ENCODE measurements at regions not wholly inside any gene's neighbourhood (a gene's known extent, or its start where the extent isn't known, plus 50 kb on each side); places are given as distances from the start of the nearest gene placed in this dataset.

- Histone ChIP-seq H3K4me3 (ENCODE audit: low read depth in 1 of 3, low read length in 3 of 3) (no peak overlapping the region), H3K27ac (ENCODE audit: low read depth in 1 of 2, low read length in 2 of 2) (no peak overlapping the region), H3K27me3 (ENCODE audit: control insufficient read depth in 4 of 4, insufficient read depth in 4 of 4, low read length in 3 of 4) (peaks cover 0 to 10% (median 0%) of the 10 kb centered on the region in 4 donors), H3K36me3 (ENCODE audit: control insufficient read depth in 4 of 4, insufficient read depth in 3 of 4, low read depth in 1 of 4, low read length in 3 of 4) (no peaks in the 10 kb centered on the region), H3K9me3 (ENCODE audit: control insufficient read depth in 4 of 4, low read length in 3 of 4) (peaks cover 0 to 2% (median under 1%) of the 10 kb centered on the region in 4 donors), H3K9ac (ENCODE audit: low read depth in 1 of 2, low read length in 2 of 2) (no peak overlapping the region), H3K4me1 (ENCODE audit: control insufficient read depth in 4 of 4, insufficient read depth in 4 of 4, low read length in 3 of 4) (no peaks in the 10 kb centered on the region)
- WGBS: 44% methylated on average over 3 of the region's 3 CpGs
- no peak for TF ChIP-seq MAX (IDR thresholded peaks at IDR 0.05)
- TF ChIP-seq SP1 (IDR thresholded peaks at IDR 0.05): no peak
- no peak for TF ChIP-seq YY1 (IDR thresholded peaks at IDR 0.05)
- no peak for TF ChIP-seq TAF1 (conservative IDR thresholded peaks at IDR 0.05)
- TF ChIP-seq FOXA2 (IDR thresholded peaks at IDR 0.05): no peak
- no peak for TF ChIP-seq ATF3 (IDR thresholded peaks at IDR 0.05)
- no peak for TF ChIP-seq EGR1 (IDR thresholded peaks at IDR 0.05; ENCODE audit: low read depth in 2 of 2)
- no peak for TF ChIP-seq RXRA (IDR thresholded peaks at IDR 0.05)
- no peak for TF ChIP-seq REST (IDR thresholded peaks at IDR 0.05)
- no peak for TF ChIP-seq ZBTB33 (IDR thresholded peaks at IDR 0.05)
- TF ChIP-seq HNF4G (IDR thresholded peaks at IDR 0.05): no peak
- TF ChIP-seq NR2F2 (IDR thresholded peaks at IDR 0.05): no peak
- no peak for TF ChIP-seq HNF4A (conservative IDR thresholded peaks at IDR 0.05)
- no peak for TF ChIP-seq CTCF (IDR thresholded peaks at IDR 0.05; ENCODE audit: low read depth, low read length, missing input control)
- TF ChIP-seq RAD21 (IDR thresholded peaks at IDR 0.05): no peak
- no peak for DNase-seq (ENCODE audit: low spot score)
These were observed 73.3 kb upstream of the SOX1 start for GRCh38 chr13:111993691-111994090.

GRCh38 chr13:111994578-111994977 is 72.4 kb upstream of the SOX1 start:
- DNase-seq (ENCODE audit: low spot score): no peak
- Histone ChIP-seq H3K4me1 (ENCODE audit: control insufficient read depth in 4 of 4, insufficient read depth in 4 of 4, low read length in 3 of 4) (no peaks in the 10 kb centered on the region), H3K27ac (ENCODE audit: low read depth in 1 of 2, low read length in 2 of 2) (no peak overlapping the region), H3K9ac (ENCODE audit: low read depth in 1 of 2, low read length in 2 of 2) (no peak overlapping the region), H3K9me3 (ENCODE audit: control insufficient read depth in 4 of 4, low read length in 3 of 4) (peaks cover 0 to 2% (median under 1%) of the 10 kb centered on the region in 4 donors), H3K4me3 (ENCODE audit: low read depth in 1 of 3, low read length in 3 of 3) (no peak overlapping the region), H3K27me3 (ENCODE audit: control insufficient read depth in 4 of 4, insufficient read depth in 4 of 4, low read length in 3 of 4) (peaks cover 0 to 10% (median 0%) of the 10 kb centered on the region in 4 donors), H3K36me3 (ENCODE audit: control insufficient read depth in 4 of 4, insufficient read depth in 3 of 4, low read depth in 1 of 4, low read length in 3 of 4) (no peaks in the 10 kb centered on the region)
- WGBS: 78% methylated on average over 11 of the region's 11 CpGs
- TF ChIP-seq NR2F2 (IDR thresholded peaks at IDR 0.05) (no peak), RAD21 (IDR thresholded peaks at IDR 0.05) (no peak), GABPA (IDR thresholded peaks at IDR 0.05 in 1 of 2, conservative IDR thresholded peaks at IDR 0.05 in 1 of 2) (no peak), REST (IDR thresholded peaks at IDR 0.05) (no peak), RXRA (IDR thresholded peaks at IDR 0.05) (no peak), YY1 (IDR thresholded peaks at IDR 0.05) (no peak), ZBTB33 (IDR thresholded peaks at IDR 0.05) (no peak), FOXA2 (IDR thresholded peaks at IDR 0.05) (no peak), SP1 (IDR thresholded peaks at IDR 0.05) (no peak), MAX (IDR thresholded peaks at IDR 0.05) (no peak), TAF1 (conservative IDR thresholded peaks at IDR 0.05) (no peak)

Data from liver (tissue), 8 donors.